GM21447 (cell line): ENCODE measurements at regions not wholly inside any gene's neighbourhood (a gene's known extent, or its start where the extent isn't known, plus 50 kb on each side); places are given as distances from the start of the nearest gene placed in this dataset.
"Not testable (repeated sequence)": the region's sequence is repeated elsewhere in the genome, so short reads cannot be mapped to it uniquely, and the experiment has no call there.

Source experiments
- ATAC-seq: cut with Tn5 transposase; IDR thresholded peaks from one replicate; pipeline ENCODE4 v1.9.1; 2021; ENCODE audit not compliant: unreplicated experiment

GRCh38 chr5:109580225-109580624 lies 109.5 kb upstream of the MAN2A1 start:
- no peak for ATAC-seq

- no peak for ATAC-seq
These were observed 114.2 kb upstream of the MAN2A1 start for GRCh38 chr5:109575506-109575905.

GRCh38 chr5:109574985-109575384 lies 114.7 kb upstream of the MAN2A1 start:
- ATAC-seq = no peak

- no peak for ATAC-seq
These were observed 116.0 kb upstream of the MAN2A1 start for GRCh38 chr5:109573766-109574165.

GRCh38 chr5:109573256-109573655 lies 116.5 kb upstream of the MAN2A1 start:
- ATAC-seq = no peak

- ATAC-seq = no peak
These were observed 117.9 kb upstream of the MAN2A1 start for GRCh38 chr5:109571785-109572184.

GRCh38 chr5:109570362-109570874 lies 119.3 kb upstream of the MAN2A1 start:
- ATAC-seq = no peak

GRCh38 chr5:109567374-109568044 lies 122.2 kb upstream of the MAN2A1 start:
- no peak for ATAC-seq

- no peak for ATAC-seq
These were observed 123.4 kb upstream of the MAN2A1 start for GRCh38 chr5:109566361-109566760.

GRCh38 chr5:109563739-109564138 lies 126.0 kb upstream of the MAN2A1 start:
- ATAC-seq = no peak

GRCh38 chr5:109563189-109563588 lies 126.5 kb upstream of the MAN2A1 start:
- no peak for ATAC-seq

GRCh38 chr5:109562441-109562840 lies 127.3 kb upstream of the MAN2A1 start:
- ATAC-seq = no peak

GRCh38 chr5:109561447-109561846 lies 128.3 kb upstream of the MAN2A1 start:
- ATAC-seq = no peak

- no peak for ATAC-seq
These were observed 129.2 kb upstream of the MAN2A1 start for GRCh38 chr5:109560554-109560953.

GRCh38 chr5:109558952-109559351 lies 130.8 kb upstream of the MAN2A1 start:
- no peak for ATAC-seq

- ATAC-seq = no peak
These were observed 131.4 kb upstream of the MAN2A1 start for GRCh38 chr5:109558364-109558763.

- no peak for ATAC-seq
These were observed 135.9 kb upstream of the MAN2A1 start for GRCh38 chr5:109553846-109554245.

- ATAC-seq = not testable (repeated sequence)
These were observed 138.5 kb upstream of the MAN2A1 start for GRCh38 chr5:109551234-109551633.

GRCh38 chr5:109550077-109550476 lies 139.7 kb upstream of the MAN2A1 start:
- no peak for ATAC-seq

GRCh38 chr5:109546461-109546860 lies 136.7 kb upstream of the PJA2 start:
- no peak for ATAC-seq

- ATAC-seq = not testable (repeated sequence)
These were observed 135.1 kb upstream of the PJA2 start for GRCh38 chr5:109544873-109545272.

- not testable (repeated sequence) for ATAC-seq
These were observed 128.9 kb upstream of the PJA2 start for GRCh38 chr5:109538692-109539091.

GRCh38 chr5:109535090-109535489 lies 125.3 kb upstream of the PJA2 start:
- not testable (repeated sequence) for ATAC-seq
